Thyroid gland (tissue), 4 donors: ENCODE measurements at regions not wholly inside any gene's neighbourhood (a gene's known extent, or its start where the extent isn't known, plus 50 kb on each side); places are given as distances from the start of the nearest gene placed in this dataset.

Experiments
- DNase-seq, 2 donors: peaks; one replicate each; pipeline ENCODE4 v3.0.0-alpha.2; 2019
- H3K27ac ChIP-seq, 3 donors: fragments of 200-600 bp; sonication (generic); 1 replicate in 2 of 3; 2 replicates in 1 of 3; pipeline ENCODE4 v1.5.1; 2016 to 2019; ENCODE audit warnings: mild to moderate bottlenecking in 1 of 3, moderate library complexity in 1 of 3
- H3K27me3 ChIP-seq: fragments of 200-600 bp; sonication (generic); one replicate; pipeline ENCODE4 v1.5.1; 2019
- H3K36me3 ChIP-seq, 2 donors: fragments of 200-600 bp; sonication (generic); one replicate each; pipeline ENCODE4 v1.5.1; 2016 to 2019
- H3K4me1 ChIP-seq, 2 donors: fragments of 200-600 bp; sonication (generic); one replicate each; pipeline ENCODE4 v1.5.1; 2017 to 2019
- H3K4me3 ChIP-seq, 3 donors: fragments of 200-600 bp; sonication (generic); replicated peaks in 1 of 3; 1 replicate in 2 of 3; 2 replicates in 1 of 3; pipeline ENCODE4 v1.5.1; 2016; ENCODE audit warnings: mild to moderate bottlenecking in 1 of 3
- H3K9me3 ChIP-seq: fragments of 200-600 bp; sonication (generic); one replicate; pipeline ENCODE4 v1.5.1; 2017
- CTCF ChIP-seq, 6 experiments: fragments of 200-600 bp in 3 of 6; fragments of 450-650 bp in 3 of 6; sonication (generic) in 3 of 6; IDR thresholded peaks; one replicate each; pipeline ENCODE4 v1.5.1; 2016 to 2019; ENCODE audit warnings: antibody characterized with exemption in 6 of 6, mild to moderate bottlenecking in 2 of 6, inconsistent platforms in 1 of 6, moderate library complexity in 1 of 6
- POLR2A ChIP-seq, 2 donors: fragments of 450-650 bp; IDR thresholded peaks; one replicate each; pipeline ENCODE4 v1.6.1; 2017; ENCODE audit warnings: antibody characterized with exemption in 2 of 2, mild to moderate bottlenecking in 2 of 2, moderate library complexity in 1 of 2
- WGBS, 2 donors: methylation state at CpG; one replicate each; pipeline ENCODE4 v1.1.5; 2017; 5-methylcytosine and 5-hydroxymethylcytosine counted together
- intact Hi-C: fragments of 100-400 bp; cut with DNase I; formaldehyde crosslinking; loops from one replicate; pipeline ENCODE4 v1.15.1; 2023

- Histone ChIP-seq H3K27me3 (no peaks in the 10 kb centered on the region), H3K27ac (no peak overlapping the region), H3K36me3 (no peaks in the 10 kb centered on the region), H3K9me3 (no peaks in the 10 kb centered on the region), H3K4me1 (no peaks in the 10 kb centered on the region), H3K4me3 (no peak overlapping the region)
- DNase-seq = no peak
- 92 to 95% methylated on average over 4 of the region's 4 CpGs for WGBS, 2 donors
- intact Hi-C loops = no loop called here
- TF ChIP-seq CTCF (IDR thresholded peaks at IDR 0.05) = no peak
- TF ChIP-seq POLR2A (IDR thresholded peaks at IDR 0.05) = no peak
Observed at GRCh38 chr12:67752226-67752732, 103.7 kb downstream of the DYRK2 start.

- Histone ChIP-seq H3K9me3 (no peaks in the 10 kb centered on the region), H3K27me3 (no peaks in the 10 kb centered on the region), H3K27ac (no peak overlapping the region), H3K4me3 (no peak overlapping the region), H3K4me1 (no peaks in the 10 kb centered on the region), H3K36me3 (no peaks in the 10 kb centered on the region)
- DNase-seq = no peak
- intact Hi-C loops = no loop called here
- TF ChIP-seq CTCF (IDR thresholded peaks at IDR 0.05) = no peak
- TF ChIP-seq POLR2A (IDR thresholded peaks at IDR 0.05) = no peak
- 56 to 61% methylated on average over 9 of the region's 9 CpGs for WGBS, 2 donors
Observed at GRCh38 chr12:67754933-67755697, 106.6 kb downstream of the DYRK2 start.

- intact Hi-C loops = no loop called here
- Histone ChIP-seq H3K9me3 (no peaks in the 10 kb centered on the region), H3K27ac (no peak overlapping the region), H3K36me3 (no peaks in the 10 kb centered on the region), H3K4me3 (no peak overlapping the region), H3K27me3 (no peaks in the 10 kb centered on the region), H3K4me1 (no peaks in the 10 kb centered on the region)
- 91 to 100% methylated on average over 2 of the region's 2 CpGs for WGBS, 2 donors
- no peak for TF ChIP-seq POLR2A (IDR thresholded peaks at IDR 0.05)
- TF ChIP-seq CTCF (IDR thresholded peaks at IDR 0.05) = no peak
- no peak for DNase-seq
Observed at GRCh38 chr12:67757651-67758050, 109.1 kb downstream of the DYRK2 start.

GRCh38 chr12:67758119-67758518, 109.6 kb downstream of the DYRK2 start:
- Histone ChIP-seq H3K36me3 (no peaks in the 10 kb centered on the region), H3K4me1 (no peaks in the 10 kb centered on the region), H3K27ac (no peak overlapping the region), H3K27me3 (no peaks in the 10 kb centered on the region), H3K4me3 (no peak overlapping the region), H3K9me3 (no peaks in the 10 kb centered on the region)
- WGBS, 2 donors = 73 to 80% methylated on average over 2 of the region's 2 CpGs
- TF ChIP-seq POLR2A (IDR thresholded peaks at IDR 0.05) (no peak), CTCF (IDR thresholded peaks at IDR 0.05) (no peak)
- intact Hi-C loops = no loop called here
- DNase-seq = no peak

GRCh38 chr12:67758521-67758920, 110.0 kb downstream of the DYRK2 start:
- WGBS, 2 donors = 94 to 98% methylated on average over 4 of the region's 4 CpGs
- no peak for DNase-seq
- Histone ChIP-seq H3K9me3 (no peaks in the 10 kb centered on the region), H3K36me3 (no peaks in the 10 kb centered on the region), H3K4me1 (no peaks in the 10 kb centered on the region), H3K27ac (no peak overlapping the region), H3K4me3 (no peak overlapping the region), H3K27me3 (no peaks in the 10 kb centered on the region)
- intact Hi-C loops = no loop called here
- TF ChIP-seq POLR2A (IDR thresholded peaks at IDR 0.05) (no peak), CTCF (IDR thresholded peaks at IDR 0.05) (no peak)
